HepG2 (cell line): ENCODE measurements at regions not wholly inside any gene's neighbourhood (a gene's known extent, or its start where the extent isn't known, plus 50 kb on each side); places are given as distances from the start of the nearest gene placed in this dataset.
A peak's percentile ranks its signal among the peaks of the same experiment; 100 is the strongest.

Source experiments
- GABPA ChIP-seq, 2 experiments: IDR thresholded peaks; 2 replicates each; pipeline ENCODE4 v1.6.1; 2011 to 2016; ENCODE audit warnings: low read depth in 2 of 2, low read length in 1 of 2, missing biosample characterization in 1 of 2, missing genetic modification characterization in 1 of 2
- HNF1A ChIP-seq, 2 experiments: sonication (generic) in 1 of 2; formaldehyde crosslinking in 1 of 2; IDR thresholded peaks; 2 replicates each; pipeline versions ENCODE4 v1.4.0 to v1.6.1; 2016 to 2020; ENCODE audit warnings: borderline replicate concordance in 1 of 2, low read depth in 1 of 2, mild to moderate bottlenecking in 1 of 2, missing genetic modification reagents in 1 of 2
- MTA1 ChIP-seq: sonication (generic); formaldehyde crosslinking; IDR thresholded peaks from 2 replicates; pipeline ENCODE4 v1.4.0; 2020; ENCODE audit warnings: missing genetic modification reagents, mild to moderate bottlenecking, borderline replicate concordance
- MTF2 ChIP-seq: sonication (generic); formaldehyde crosslinking; IDR thresholded peaks from 2 replicates; pipeline ENCODE4 v1.5.0; 2020; ENCODE audit warnings: missing genetic modification reagents, borderline replicate concordance
- RARG ChIP-seq: sonication (generic); formaldehyde crosslinking; IDR thresholded peaks from 2 replicates; pipeline ENCODE4 v1.4.0; 2020; ENCODE audit warnings: low read depth, mild to moderate bottlenecking, missing genetic modification reagents
- RFX3 ChIP-seq: IDR thresholded peaks from 2 replicates; pipeline ENCODE4 v1.6.1; 2016; ENCODE audit warnings: missing biosample characterization, missing genetic modification reagents
- SNAI1 ChIP-seq: sonication (generic); formaldehyde crosslinking; IDR thresholded peaks from 2 replicates; pipeline ENCODE4 v1.5.0; 2020; ENCODE audit warnings: mild to moderate bottlenecking, missing genetic modification reagents, borderline replicate concordance
- SP4 ChIP-seq: sonication (generic); formaldehyde crosslinking; IDR thresholded peaks from 2 replicates; pipeline ENCODE4 v1.8.1; 2023; ENCODE audit warnings: mild to moderate bottlenecking, missing genetic modification reagents
- TERF1 ChIP-seq: sonication (generic); formaldehyde crosslinking; IDR thresholded peaks from 2 replicates; pipeline ENCODE4 v1.8.0; 2022; ENCODE audit warnings: mild to moderate bottlenecking, missing genetic modification reagents, moderate library complexity
- XBP1 ChIP-seq: sonication (generic); formaldehyde crosslinking; IDR thresholded peaks from 2 replicates; pipeline ENCODE4 v1.5.0; 2020; ENCODE audit warnings: missing genetic modification reagents
- ZBTB40 ChIP-seq, 2 experiments: fragments of 450-650 bp in 1 of 2; sonication (generic) in 1 of 2; formaldehyde crosslinking in 1 of 2; IDR thresholded peaks; 2 replicates each; pipeline versions ENCODE4 v1.6.1 to v1.8.0; 2016 to 2022; ENCODE audit warnings: antibody characterized with exemption in 1 of 2, mild to moderate bottlenecking in 1 of 2, missing genetic modification reagents in 1 of 2
- ZNF354B ChIP-seq: sonication (generic); formaldehyde crosslinking; IDR thresholded peaks from 2 replicates; pipeline ENCODE4 v1.8.0; 2022; ENCODE audit warnings: mild to moderate bottlenecking, missing genetic modification reagents
- ZNF607 ChIP-seq: sonication (generic); formaldehyde crosslinking; IDR thresholded peaks from 2 replicates; pipeline ENCODE4 v1.5.1; 2020; ENCODE audit warnings: missing genetic modification reagents, mild to moderate bottlenecking, borderline replicate concordance
- ZNF75D ChIP-seq: sonication (generic); formaldehyde crosslinking; IDR thresholded peaks from 2 replicates; pipeline ENCODE4 v1.8.1; 2023; ENCODE audit warnings: missing genetic modification reagents, mild to moderate bottlenecking, borderline replicate concordance
- ZNF841 ChIP-seq: sonication (generic); formaldehyde crosslinking; IDR thresholded peaks from 2 replicates; pipeline ENCODE4 v1.8.1; 2023; ENCODE audit warnings: missing genetic modification reagents, borderline replicate concordance

GRCh38 chr15:93341164-93341563, 252.2 kb upstream of the RGMA start (continued):
- TF ChIP-seq ZBTB40 (IDR thresholded peaks at IDR 0.05) (no peak), ZBTB40 (CRISPR knock-in tag; IDR thresholded peaks at IDR 0.05) (no peak), MTA1 (no peak), ZNF75D (CRISPR knock-in tag) (no peak), RARG (CRISPR knock-in tag) (no peak), MTF2 (CRISPR knock-in tag) (no peak), XBP1 (no peak), TERF1 (CRISPR knock-in tag) (no peak), ZNF841 (no peak), GABPA (IDR thresholded peaks at IDR 0.05; ENCODE audit: low read depth, low read length) (no peak), GABPA (CRISPR knock-in tag; IDR thresholded peaks at IDR 0.05; ENCODE audit: low read depth) (peak; percentile 36; the same call in 1 of the 2 replicates), SP4 (no peak), HNF1A (IDR thresholded peaks at IDR 0.05; ENCODE audit: low read depth) (0 out of 2 replicates have a peak, but pooled peaks have one; percentile 42), HNF1A (CRISPR knock-in tag; IDR thresholded peaks at IDR 0.05; ENCODE audit: borderline replicate concordance) (peak; percentile 45; the same call in 1 of the 2 replicates), RFX3 (no peak), ZNF607 (CRISPR knock-in tag) (no peak), ZNF354B (CRISPR knock-in tag) (no peak), SNAI1 (no peak)
